ENCODE measurements at regions not wholly inside any gene's neighbourhood (a gene's known extent, or its start where the extent isn't known, plus 50 kb on each side); places are given as distances from the start of the nearest gene placed in this dataset.

DNA sequence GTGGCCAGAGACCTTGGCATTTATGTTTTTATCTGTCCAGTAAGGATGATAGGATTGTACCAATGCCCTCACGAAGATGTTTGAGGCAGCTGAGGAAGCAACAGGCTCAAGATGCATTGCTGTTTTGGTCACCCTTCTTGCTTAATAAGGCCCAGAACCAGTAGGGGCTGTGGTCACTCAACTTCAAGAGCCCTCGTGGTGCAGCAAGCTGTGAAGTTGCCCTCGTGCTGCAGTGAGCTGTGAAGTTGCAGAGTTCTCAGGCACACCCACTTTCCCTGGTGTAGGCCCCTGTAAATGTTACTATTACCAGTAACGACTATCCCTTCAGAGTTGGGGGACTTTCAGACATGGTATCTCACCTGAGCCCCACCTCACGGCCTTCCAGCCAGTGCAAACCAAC, 207.6 kb upstream of the LYZL1 start:
- TF ChIP-seq, protein P1, sequence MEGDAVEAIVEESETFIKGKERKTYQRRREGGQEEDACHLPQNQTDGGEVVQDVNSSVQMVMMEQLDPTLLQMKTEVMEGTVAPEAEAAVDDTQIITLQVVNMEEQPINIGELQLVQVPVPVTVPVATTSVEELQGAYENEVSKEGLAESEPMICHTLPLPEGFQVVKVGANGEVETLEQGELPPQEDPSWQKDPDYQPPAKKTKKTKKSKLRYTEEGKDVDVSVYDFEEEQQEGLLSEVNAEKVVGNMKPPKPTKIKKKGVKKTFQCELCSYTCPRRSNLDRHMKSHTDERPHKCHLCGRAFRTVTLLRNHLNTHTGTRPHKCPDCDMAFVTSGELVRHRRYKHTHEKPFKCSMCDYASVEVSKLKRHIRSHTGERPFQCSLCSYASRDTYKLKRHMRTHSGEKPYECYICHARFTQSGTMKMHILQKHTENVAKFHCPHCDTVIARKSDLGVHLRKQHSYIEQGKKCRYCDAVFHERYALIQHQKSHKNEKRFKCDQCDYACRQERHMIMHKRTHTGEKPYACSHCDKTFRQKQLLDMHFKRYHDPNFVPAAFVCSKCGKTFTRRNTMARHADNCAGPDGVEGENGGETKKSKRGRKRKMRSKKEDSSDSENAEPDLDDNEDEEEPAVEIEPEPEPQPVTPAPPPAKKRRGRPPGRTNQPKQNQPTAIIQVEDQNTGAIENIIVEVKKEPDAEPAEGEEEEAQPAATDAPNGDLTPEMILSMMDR (optimal IDR thresholded peaks at IDR 0.05 in 1 of 3, IDR thresholded peaks at IDR 0.05 in 1 of 3, conservative IDR thresholded peaks at IDR 0.05 in 1 of 3; ENCODE audit: extremely low read depth in 1 of 3, insufficient read depth in 2 of 3, low read length in 3 of 3) = no peak
- TF ChIP-seq EZH2 (IDR thresholded peaks at IDR 0.05; ENCODE audit: low read length) = no peak
